ENCODE measurements at regions not wholly inside any gene's neighbourhood (a gene's known extent, or its start where the extent isn't known, plus 50 kb on each side); places are given as distances from the start of the nearest gene placed in this dataset.

DNA sequence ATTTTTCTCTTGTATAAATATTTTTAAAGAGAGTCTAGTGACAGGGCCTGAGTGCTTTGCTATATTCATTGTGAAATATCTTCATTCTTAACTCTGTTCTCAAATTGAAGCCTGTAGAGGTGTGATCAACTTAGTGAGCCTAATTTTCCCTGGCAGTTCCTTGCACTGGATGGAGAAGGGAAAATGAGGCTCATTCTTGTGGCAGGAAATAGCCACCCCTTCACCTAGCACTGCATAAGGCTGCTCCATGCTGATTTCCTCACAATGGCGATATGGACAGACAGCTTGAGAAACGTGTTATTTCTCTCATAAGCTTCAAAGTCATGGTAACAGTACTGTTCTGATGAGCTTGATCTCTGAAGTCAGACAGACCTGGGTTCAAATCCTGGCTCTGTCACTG lies 146.2 kb downstream of the AKAP11 start:
- TF ChIP-seq POLR2A (IDR thresholded peaks at IDR 0.05) (no peak), EP300 (IDR thresholded peaks at IDR 0.05) (no peak)
- TF ChIP-seq, protein P1, sequence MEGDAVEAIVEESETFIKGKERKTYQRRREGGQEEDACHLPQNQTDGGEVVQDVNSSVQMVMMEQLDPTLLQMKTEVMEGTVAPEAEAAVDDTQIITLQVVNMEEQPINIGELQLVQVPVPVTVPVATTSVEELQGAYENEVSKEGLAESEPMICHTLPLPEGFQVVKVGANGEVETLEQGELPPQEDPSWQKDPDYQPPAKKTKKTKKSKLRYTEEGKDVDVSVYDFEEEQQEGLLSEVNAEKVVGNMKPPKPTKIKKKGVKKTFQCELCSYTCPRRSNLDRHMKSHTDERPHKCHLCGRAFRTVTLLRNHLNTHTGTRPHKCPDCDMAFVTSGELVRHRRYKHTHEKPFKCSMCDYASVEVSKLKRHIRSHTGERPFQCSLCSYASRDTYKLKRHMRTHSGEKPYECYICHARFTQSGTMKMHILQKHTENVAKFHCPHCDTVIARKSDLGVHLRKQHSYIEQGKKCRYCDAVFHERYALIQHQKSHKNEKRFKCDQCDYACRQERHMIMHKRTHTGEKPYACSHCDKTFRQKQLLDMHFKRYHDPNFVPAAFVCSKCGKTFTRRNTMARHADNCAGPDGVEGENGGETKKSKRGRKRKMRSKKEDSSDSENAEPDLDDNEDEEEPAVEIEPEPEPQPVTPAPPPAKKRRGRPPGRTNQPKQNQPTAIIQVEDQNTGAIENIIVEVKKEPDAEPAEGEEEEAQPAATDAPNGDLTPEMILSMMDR (IDR thresholded peaks at IDR 0.05) = no peak

All from sigmoid colon (tissue), 4 donors.